ENCODE measurements at regions not wholly inside any gene's neighbourhood (a gene's known extent, or its start where the extent isn't known, plus 50 kb on each side); places are given as distances from the start of the nearest gene placed in this dataset.

DNA sequence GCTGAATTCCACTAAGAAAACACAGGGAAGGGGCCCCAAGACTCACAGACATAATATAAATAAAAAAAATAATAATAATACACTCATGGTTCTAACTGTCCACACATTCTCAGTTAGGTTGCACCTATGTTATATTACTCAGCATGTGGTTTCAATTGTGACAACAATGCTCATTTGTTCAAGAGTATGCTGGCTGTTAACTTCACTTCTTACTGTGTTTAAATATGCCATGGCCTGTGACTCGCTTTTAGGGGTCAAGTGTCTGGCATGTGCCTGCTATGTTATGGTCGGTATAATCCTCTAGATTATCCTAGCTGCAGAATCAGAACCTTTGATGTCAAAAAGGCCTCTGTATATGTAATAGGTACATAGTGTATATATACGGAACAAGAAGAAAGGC, 324.8 kb upstream of the INTU start:
- FAIRE-seq = no peak
- CTCF ChIA-PET (ENCODE audit: low intra/inter-chr PET ratio, low total read pairs) = no interaction called here
- WGBS (ENCODE audit: low lambda C conversion rate) = 15% methylated on average over 3 of the region's 3 CpGs

More for the DNA sequence above, 324.8 kb upstream of the INTU start:
- Histone ChIP-seq H3K4me3 (replicated peaks in 1 of 3; ENCODE audit: insufficient read depth in 1 of 3, low read depth in 2 of 3, low read length in 3 of 3) (no peak overlapping the region), H3K9me3 (ENCODE audit: low read length) (peaks cover 57% of the 10 kb centered on the region), H3K27me3 (ENCODE audit: control insufficient read depth in 1 of 2, insufficient read depth in 2 of 2, low read length in 2 of 2) (no peaks in the 10 kb centered on the region), H2AFZ (ENCODE audit: low read length) (no peak overlapping the region), H3K4me2 (ENCODE audit: low read depth, low read length) (no peak overlapping the region), H3K4me1 (ENCODE audit: insufficient read depth, low read length) (no peaks in the 10 kb centered on the region), H3K27ac (ENCODE audit: extremely low read length, insufficient read depth, low read length) (no peak overlapping the region), H3K79me2 (ENCODE audit: insufficient read depth, low read length) (no peaks in the 10 kb centered on the region), H4K20me1 (ENCODE audit: insufficient read depth, low read length) (no peaks in the 10 kb centered on the region), H3K9ac (ENCODE audit: insufficient read depth, low read depth, low read length) (no peak overlapping the region), H3K36me3 (replicated peaks in 1 of 2; ENCODE audit: control insufficient read depth in 1 of 2, insufficient read depth in 2 of 2, low read length in 2 of 2) (no peaks in the 10 kb centered on the region)
- TF ChIP-seq TRIM22 (IDR thresholded peaks at IDR 0.05) (no peak), CHD2 (IDR thresholded peaks at IDR 0.05; ENCODE audit: low read depth, low read length) (no peak), SMC3 (IDR thresholded peaks at IDR 0.05; ENCODE audit: low read length) (no peak), ZNF333 (CRISPR knock-in tag; IDR thresholded peaks at IDR 0.05; ENCODE audit: borderline replicate concordance) (no peak), KAT2B (IDR thresholded peaks at IDR 0.05; ENCODE audit: borderline replicate concordance, low read depth, low read length) (no peak), ARID4A (CRISPR knock-in tag; IDR thresholded peaks at IDR 0.05; ENCODE audit: borderline replicate concordance) (no peak), ZNF709 (CRISPR knock-in tag; IDR thresholded peaks at IDR 0.05) (no peak), ZNF335 (CRISPR knock-in tag; IDR thresholded peaks at IDR 0.05) (no peak), TBP (CRISPR knock-in tag; IDR thresholded peaks at IDR 0.05) (no peak), ZSCAN31 (CRISPR knock-in tag; IDR thresholded peaks at IDR 0.05; ENCODE audit: low read depth) (no peak), SALL1 (CRISPR knock-in tag; IDR thresholded peaks at IDR 0.05) (no peak)
- intact Hi-C loops (cut with micrococcal nuclease; ENCODE audit: unreplicated experiment) (no loop called here), in situ Hi-C loops (cut with HindIII; ENCODE audit: extremely low pct_ligation_motif_present, low pct_unique_long_range_greater_than_20kb) (no loop called here)
- no TSS peak for BruUV-seq (replicated peaks)
- no peak for ATAC-seq
- POLR2A ChIA-PET = no interaction called here
- no peak for DNase-seq (ENCODE audit: low spot score)
